Fibroblast of the aortic adventitia (primary cell): ENCODE measurements at regions not wholly inside any gene's neighbourhood (a gene's known extent, or its start where the extent isn't known, plus 50 kb on each side); places are given as distances from the start of the nearest gene placed in this dataset.

Experiments
- DNase-seq: peaks from one replicate; pipeline ENCODE4 v3.0.0-alpha.2; 2010; ENCODE audit warnings: low read depth
- H3K4me3 ChIP-seq: 2 replicates; pipeline ENCODE4 v1.5.1; 2011; ENCODE audit warnings: low read depth, mild to moderate bottlenecking, control low read depth, low read length, moderate library complexity
- CTCF ChIP-seq: IDR thresholded peaks from 2 replicates; pipeline ENCODE4 v1.5.1; 2011; ENCODE audit warnings: mild to moderate bottlenecking, low read length, control low read depth, inconsistent platforms; ENCODE audit not compliant: insufficient read depth

GRCh38 chr14:98237939-98238338 is 1034.1 kb downstream of the BCL11B start:
- no peak for DNase-seq
- H3K4me3 ChIP-seq = no peak overlapping the region
- no peak for TF ChIP-seq CTCF

- no peak for DNase-seq
- H3K4me3 ChIP-seq = no peak overlapping the region
- no peak for TF ChIP-seq CTCF
Measured at GRCh38 chr14:98240376-98240775, 1031.6 kb downstream of the BCL11B start.

GRCh38 chr14:98242903-98243302 is 1029.1 kb downstream of the BCL11B start:
- DNase-seq = no peak
- no peak for TF ChIP-seq CTCF

GRCh38 chr14:98243332-98243731 is 1028.7 kb downstream of the BCL11B start:
- TF ChIP-seq CTCF = no peak
- no peak for DNase-seq
- no peak overlapping the region for H3K4me3 ChIP-seq

More at GRCh38 chr14:98242903-98243302, 1029.1 kb downstream of the BCL11B start:
- no peak overlapping the region for H3K4me3 ChIP-seq

GRCh38 chr14:98244162-98244948 is 1027.6 kb downstream of the BCL11B start:
- no peak for DNase-seq
- no peak for TF ChIP-seq CTCF
- no peak overlapping the region for H3K4me3 ChIP-seq

GRCh38 chr14:98244966-98245569 is 1026.9 kb downstream of the BCL11B start:
- no peak for TF ChIP-seq CTCF
- H3K4me3 ChIP-seq = no peak overlapping the region
- DNase-seq = no peak
